LNCAP (cell line): ENCODE measurements at regions not wholly inside any gene's neighbourhood (a gene's known extent, or its start where the extent isn't known, plus 50 kb on each side); places are given as distances from the start of the nearest gene placed in this dataset.

ENCODE experiments used
- TF ChIP-seq, protein P1 (sequence below): fragments of 450-650 bp; IDR thresholded peaks from 2 replicates; pipeline ENCODE4 v1.5.1; 2017; ENCODE audit warnings: mild to moderate bottlenecking

DNA sequence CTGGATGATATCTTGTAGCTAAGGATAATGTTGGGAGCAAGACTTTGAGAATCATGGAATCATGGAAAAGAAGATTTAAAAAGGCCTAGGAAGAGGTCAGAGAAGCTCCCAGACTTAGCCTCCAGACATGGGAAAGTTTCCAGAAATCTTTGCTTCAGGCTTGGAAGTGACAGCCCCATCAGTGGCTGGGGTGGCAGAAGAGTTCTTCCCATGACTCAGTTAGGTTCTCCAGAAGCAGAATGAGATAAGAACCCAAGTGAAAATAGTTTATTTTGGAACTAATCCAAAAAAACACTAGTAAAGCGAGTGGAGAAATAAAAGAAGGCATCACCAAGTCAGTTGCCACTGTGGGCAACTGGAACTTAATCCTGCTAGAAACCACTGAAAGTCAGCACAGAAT is 506.9 kb downstream of the MID1IP1 start:
- TF ChIP-seq, protein P1, sequence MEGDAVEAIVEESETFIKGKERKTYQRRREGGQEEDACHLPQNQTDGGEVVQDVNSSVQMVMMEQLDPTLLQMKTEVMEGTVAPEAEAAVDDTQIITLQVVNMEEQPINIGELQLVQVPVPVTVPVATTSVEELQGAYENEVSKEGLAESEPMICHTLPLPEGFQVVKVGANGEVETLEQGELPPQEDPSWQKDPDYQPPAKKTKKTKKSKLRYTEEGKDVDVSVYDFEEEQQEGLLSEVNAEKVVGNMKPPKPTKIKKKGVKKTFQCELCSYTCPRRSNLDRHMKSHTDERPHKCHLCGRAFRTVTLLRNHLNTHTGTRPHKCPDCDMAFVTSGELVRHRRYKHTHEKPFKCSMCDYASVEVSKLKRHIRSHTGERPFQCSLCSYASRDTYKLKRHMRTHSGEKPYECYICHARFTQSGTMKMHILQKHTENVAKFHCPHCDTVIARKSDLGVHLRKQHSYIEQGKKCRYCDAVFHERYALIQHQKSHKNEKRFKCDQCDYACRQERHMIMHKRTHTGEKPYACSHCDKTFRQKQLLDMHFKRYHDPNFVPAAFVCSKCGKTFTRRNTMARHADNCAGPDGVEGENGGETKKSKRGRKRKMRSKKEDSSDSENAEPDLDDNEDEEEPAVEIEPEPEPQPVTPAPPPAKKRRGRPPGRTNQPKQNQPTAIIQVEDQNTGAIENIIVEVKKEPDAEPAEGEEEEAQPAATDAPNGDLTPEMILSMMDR, result no peak

DNA sequence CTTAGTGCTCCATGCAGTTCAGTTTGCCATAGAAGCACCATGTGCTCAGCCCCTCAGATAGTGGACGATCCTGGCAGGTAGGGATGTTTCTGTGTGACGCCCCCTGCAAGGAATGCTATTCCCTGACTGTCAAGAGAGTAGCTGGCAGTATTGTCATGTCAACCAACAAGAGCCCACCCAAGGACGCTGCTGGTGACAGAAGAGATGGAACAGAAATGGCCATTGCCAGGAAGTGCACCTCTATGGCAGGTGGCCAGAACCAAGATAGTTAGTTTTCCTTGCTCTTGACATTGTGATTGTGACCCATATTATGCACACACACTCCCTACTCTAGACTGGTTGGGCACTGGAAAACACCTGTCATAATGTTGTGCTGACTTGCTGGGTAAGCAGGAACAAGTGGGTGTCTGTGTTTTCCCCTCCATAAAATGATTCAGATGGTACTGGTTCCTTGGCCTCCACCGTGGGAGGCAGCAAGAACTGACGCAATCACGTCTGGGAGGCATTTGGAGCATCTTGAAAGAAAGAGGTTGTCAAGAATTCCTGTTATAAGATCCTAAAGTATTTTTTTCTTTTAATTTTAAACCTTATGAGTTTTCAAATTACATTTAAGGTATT is 507.9 kb downstream of the MID1IP1 start:
- TF ChIP-seq, protein P1, result no peak

DNA sequence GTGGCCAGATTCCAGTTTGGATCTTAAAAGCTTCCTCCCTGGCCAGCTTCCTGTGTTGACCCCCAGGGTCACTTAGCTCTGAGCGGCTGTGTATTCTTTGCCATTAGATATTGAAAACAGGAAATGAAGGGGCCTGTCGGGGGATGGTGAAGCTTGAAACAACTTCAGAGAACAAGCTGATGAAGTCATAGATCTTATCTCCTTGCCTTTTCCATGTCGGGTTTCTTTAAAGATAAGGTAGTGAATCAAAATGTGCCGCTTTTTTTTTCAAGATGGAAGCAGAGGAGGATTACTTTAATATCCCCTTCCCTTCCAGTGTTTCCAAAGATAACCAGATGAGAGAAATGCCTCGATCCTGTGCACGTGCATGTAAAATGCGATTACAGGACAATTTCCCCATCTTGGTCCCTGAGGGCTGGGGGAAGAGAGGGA is 508.5 kb downstream of the MID1IP1 start:
- TF ChIP-seq, protein P1, result no peak

DNA sequence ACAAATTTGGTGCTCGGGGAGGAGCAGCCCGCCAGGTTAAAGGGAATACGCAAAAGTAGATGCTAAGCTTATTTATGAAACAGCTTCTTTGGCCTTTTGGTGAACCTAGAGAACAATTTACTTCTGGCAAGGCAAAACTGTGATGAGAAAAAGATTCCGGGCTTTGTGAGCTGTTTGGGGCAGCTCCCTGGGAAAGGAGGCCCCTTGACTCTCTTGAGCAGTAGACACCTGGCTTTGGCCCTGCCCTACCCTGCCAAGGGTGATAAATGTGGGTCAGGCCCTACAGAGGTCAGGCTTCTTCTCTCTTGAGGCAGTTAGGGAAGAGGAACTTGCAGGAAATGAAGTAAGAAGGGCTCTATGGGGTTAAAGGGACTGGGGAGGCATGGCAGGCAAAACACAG is 509.6 kb downstream of the MID1IP1 start:
- TF ChIP-seq, protein P1, result no peak

DNA sequence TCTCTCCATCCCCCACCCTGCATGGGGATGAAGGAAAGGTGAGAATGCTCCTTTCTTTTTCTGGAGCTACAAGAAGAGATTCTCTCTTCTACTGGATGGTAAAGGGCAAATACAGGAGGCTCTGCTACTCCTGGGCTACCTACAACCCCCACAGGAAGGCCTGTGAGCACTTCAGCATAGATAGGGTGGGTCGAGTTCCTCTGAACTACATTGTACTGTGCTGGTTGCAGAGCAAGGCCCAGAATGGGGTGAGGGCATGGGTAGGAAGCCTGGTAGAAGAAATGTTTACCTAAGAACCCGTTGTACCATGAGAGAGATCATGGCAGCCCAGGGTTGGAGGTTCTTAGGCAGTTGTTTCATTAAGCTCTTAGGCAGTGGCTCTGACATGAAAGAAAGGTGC is 510.4 kb downstream of the MID1IP1 start:
- TF ChIP-seq, protein P1, result no peak

DNA sequence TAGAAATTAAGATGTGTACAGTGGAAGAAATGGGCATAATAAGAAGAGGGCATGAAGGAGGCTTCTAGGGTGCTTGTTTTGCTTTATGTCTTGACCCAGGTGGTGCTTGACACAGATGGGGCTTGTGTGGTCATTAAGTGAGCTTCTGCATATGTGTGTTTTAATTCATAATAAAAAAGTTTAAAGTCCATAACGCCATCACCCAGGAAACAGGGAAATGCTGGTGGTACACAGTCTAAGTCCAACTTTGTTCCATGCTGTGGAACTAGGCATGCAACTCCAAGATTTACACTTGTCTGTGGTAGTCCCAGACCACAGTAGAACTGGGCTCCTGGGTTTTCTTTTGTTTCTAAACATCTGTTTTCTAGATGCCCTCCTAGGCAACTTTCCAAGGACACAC is 511.9 kb downstream of the MID1IP1 start:
- TF ChIP-seq, protein P1, result no peak

DNA sequence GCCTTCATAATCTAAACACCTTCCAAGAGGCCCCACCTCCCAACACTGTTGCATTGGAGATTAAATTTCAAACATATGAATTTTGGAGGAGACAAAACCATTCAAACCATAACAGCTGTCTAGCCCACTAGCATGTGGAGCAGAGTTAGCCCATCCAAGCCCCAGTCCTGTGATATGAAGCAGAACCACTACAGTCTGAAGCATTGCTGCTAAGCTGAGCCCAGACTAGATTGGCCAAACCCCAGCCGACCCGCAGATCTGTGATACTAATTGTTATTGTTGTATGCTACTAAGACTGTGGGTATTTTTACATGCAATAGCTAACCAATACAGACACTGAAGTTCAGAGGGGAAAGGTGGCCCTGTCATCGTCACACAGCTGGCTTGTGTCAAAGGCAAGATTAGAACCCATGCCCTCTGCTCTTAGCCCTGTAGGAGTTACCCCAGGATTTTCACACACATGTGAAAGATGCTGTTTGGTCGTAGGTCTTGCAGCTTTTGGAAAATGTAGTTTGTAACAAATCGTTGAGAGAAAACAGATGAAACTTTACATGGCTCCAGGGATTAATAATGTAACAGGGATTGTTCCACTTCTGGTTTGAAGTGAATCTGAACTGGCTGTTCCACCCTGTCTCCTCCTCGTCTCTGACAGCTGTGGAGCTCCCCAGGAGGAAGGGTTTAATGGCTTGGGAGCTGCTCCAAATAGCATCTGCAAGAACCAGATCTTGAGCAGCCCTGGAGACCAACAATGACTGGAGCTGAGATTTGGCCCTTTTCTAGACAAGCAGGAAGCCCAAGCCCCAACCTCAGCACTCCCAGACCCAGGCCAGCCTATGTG is 517.5 kb downstream of the MID1IP1 start:
- TF ChIP-seq, protein P1, result no peak
